SK-N-MC (cell line): ENCODE measurements at regions not wholly inside any gene's neighbourhood (a gene's known extent, or its start where the extent isn't known, plus 50 kb on each side); places are given as distances from the start of the nearest gene placed in this dataset.

Source experiments
- EZH2 ChIP-seq: fragments of 200-600 bp; sonication (generic); IDR thresholded peaks from one replicate; pipeline ENCODE4 v1.6.1; 2017; ENCODE audit warnings: antibody characterized with exemption
- FOXP2 ChIP-seq: optimal IDR thresholded peaks from 2 replicates; pipeline ENCODE3; 2011; ENCODE audit warnings: mild to moderate bottlenecking, moderate library complexity; ENCODE audit not compliant: insufficient read depth; ENCODE audit errors: extremely low read length, control extremely low read depth
- POLR2AphosphoS5 ChIP-seq: IDR thresholded peaks from 2 replicates; pipeline ENCODE4 v1.6.1; 2012; ENCODE audit warnings: mild to moderate bottlenecking, low read depth, low read length, borderline replicate concordance

GRCh38 chr6:147035886-147036285 lies 168.3 kb upstream of the STXBP5 start:
- TF ChIP-seq POLR2AphosphoS5 (no peak), EZH2 (no peak), FOXP2 (no peak)
